HUES48 (cell line): ENCODE measurements at regions not wholly inside any gene's neighbourhood (a gene's known extent, or its start where the extent isn't known, plus 50 kb on each side); places are given as distances from the start of the nearest gene placed in this dataset.

Experiments used
- H3K27ac ChIP-seq: one replicate; pipeline ENCODE4 v1.7.0; 2013; ENCODE audit warnings: low read depth, low read length, inconsistent platforms
- H3K27me3 ChIP-seq: 2 replicates; pipeline ENCODE4 v1.6.1; 2013; ENCODE audit warnings: mild to moderate bottlenecking, low read length; ENCODE audit not compliant: control insufficient read depth, insufficient read depth
- H3K36me3 ChIP-seq: 2 replicates; pipeline ENCODE4 v1.6.1; 2013; ENCODE audit warnings: low read length; ENCODE audit not compliant: control insufficient read depth, insufficient read depth
- H3K4me1 ChIP-seq: 2 replicates; pipeline ENCODE4 v1.6.1; 2013; ENCODE audit warnings: mild to moderate bottlenecking, low read length; ENCODE audit not compliant: control insufficient read depth, insufficient read depth
- H3K4me3 ChIP-seq: 2 replicates; pipeline ENCODE4 v1.5.1; 2013; ENCODE audit warnings: mild to moderate bottlenecking, low read depth, low read length
- H3K9ac ChIP-seq: 2 replicates; pipeline ENCODE4 v1.6.1; 2013; ENCODE audit warnings: mild to moderate bottlenecking, low read depth, low read length, moderate library complexity
- H3K9me3 ChIP-seq: 2 replicates; pipeline ENCODE4 v1.6.1; 2013; ENCODE audit warnings: low read length; ENCODE audit not compliant: control insufficient read depth, insufficient read depth

GRCh38 chr10:89095701-89096391, 105.2 kb downstream of the FAS start:
- H3K9ac ChIP-seq: no peak overlapping the region
- H3K36me3 ChIP-seq: no peaks in the 10 kb centered on the region
- H3K27me3 ChIP-seq: no peaks in the 10 kb centered on the region
- no peak overlapping the region for H3K27ac ChIP-seq
- H3K9me3 ChIP-seq: no peaks in the 10 kb centered on the region
- no peak overlapping the region for H3K4me3 ChIP-seq
- H3K4me1 ChIP-seq: peaks cover 4% of the 10 kb centered on the region; the same call in 1 of the 2 replicates

GRCh38 chr10:89093728-89094127, 103.1 kb downstream of the FAS start:
- H3K27ac ChIP-seq: no peak overlapping the region
- H3K4me3 ChIP-seq: no peak overlapping the region
- H3K4me1 ChIP-seq: peaks cover 4% of the 10 kb centered on the region; the same call in 1 of the 2 replicates
- H3K9ac ChIP-seq: no peak overlapping the region
- no peaks in the 10 kb centered on the region for H3K27me3 ChIP-seq
- no peaks in the 10 kb centered on the region for H3K9me3 ChIP-seq
- H3K36me3 ChIP-seq: no peaks in the 10 kb centered on the region

- Histone ChIP-seq H3K4me1 (peaks cover 4% of the 10 kb centered on the region; the same call in 1 of the 2 replicates), H3K27me3 (no peaks in the 10 kb centered on the region), H3K36me3 (no peaks in the 10 kb centered on the region), H3K27ac (no peak overlapping the region), H3K9ac (no peak overlapping the region), H3K9me3 (no peaks in the 10 kb centered on the region), H3K4me3 (no peak overlapping the region)
These were observed 102.4 kb downstream of the FAS start for GRCh38 chr10:89092981-89093380.

GRCh38 chr10:89092439-89092838, 101.8 kb downstream of the FAS start:
- Histone ChIP-seq H3K4me3 (no peak overlapping the region), H3K9me3 (no peaks in the 10 kb centered on the region), H3K27ac (no peak overlapping the region), H3K4me1 (peaks cover 4% of the 10 kb centered on the region; the same call in 1 of the 2 replicates), H3K9ac (no peak overlapping the region), H3K36me3 (no peaks in the 10 kb centered on the region), H3K27me3 (no peaks in the 10 kb centered on the region)

GRCh38 chr10:89091496-89091895, 100.9 kb downstream of the FAS start:
- no peaks in the 10 kb centered on the region for H3K27me3 ChIP-seq
- H3K4me3 ChIP-seq: no peak overlapping the region
- H3K9me3 ChIP-seq: no peaks in the 10 kb centered on the region
- H3K4me1 ChIP-seq: peaks cover 7% of the 10 kb centered on the region
- no peak overlapping the region for H3K27ac ChIP-seq
- no peaks in the 10 kb centered on the region for H3K36me3 ChIP-seq
- no peak overlapping the region for H3K9ac ChIP-seq

GRCh38 chr10:89090756-89091445, 100.3 kb downstream of the FAS start:
- H3K9me3 ChIP-seq: no peaks in the 10 kb centered on the region
- no peaks in the 10 kb centered on the region for H3K27me3 ChIP-seq
- H3K4me3 ChIP-seq: no peak overlapping the region
- peaks cover 13% of the 10 kb centered on the region for H3K4me1 ChIP-seq
- no peak overlapping the region for H3K27ac ChIP-seq
- no peak overlapping the region for H3K9ac ChIP-seq
- no peaks in the 10 kb centered on the region for H3K36me3 ChIP-seq

GRCh38 chr10:89086801-89087521, 96.4 kb downstream of the FAS start:
- Histone ChIP-seq H3K4me1 (peaks cover 15% of the 10 kb centered on the region), H3K9me3 (no peaks in the 10 kb centered on the region), H3K27me3 (no peaks in the 10 kb centered on the region), H3K27ac (peak overlapping the region; percentile 88), H3K36me3 (no peaks in the 10 kb centered on the region), H3K9ac (peak overlapping the region; percentile 5; the same call in 1 of the 2 replicates), H3K4me3 (no peak overlapping the region)

GRCh38 chr10:89085153-89085552, 94.6 kb downstream of the FAS start:
- no peak overlapping the region for H3K9ac ChIP-seq
- peaks cover 15% of the 10 kb centered on the region for H3K4me1 ChIP-seq
- H3K27ac ChIP-seq: no peak overlapping the region
- H3K36me3 ChIP-seq: no peaks in the 10 kb centered on the region
- no peaks in the 10 kb centered on the region for H3K9me3 ChIP-seq
- H3K27me3 ChIP-seq: no peaks in the 10 kb centered on the region
- H3K4me3 ChIP-seq: no peak overlapping the region

- H3K36me3 ChIP-seq: no peaks in the 10 kb centered on the region
- no peak overlapping the region for H3K4me3 ChIP-seq
- H3K27me3 ChIP-seq: no peaks in the 10 kb centered on the region
- no peak overlapping the region for H3K27ac ChIP-seq
- H3K9ac ChIP-seq: no peak overlapping the region
- H3K4me1 ChIP-seq: peaks cover 12% of the 10 kb centered on the region
- H3K9me3 ChIP-seq: no peaks in the 10 kb centered on the region
These were observed 91.5 kb downstream of the FAS start for GRCh38 chr10:89082086-89082485.

GRCh38 chr10:89080660-89081059, 90.1 kb downstream of the FAS start:
- Histone ChIP-seq H3K4me1 (no peaks in the 10 kb centered on the region; the same call in 1 of the 2 replicates), H3K4me3 (no peak overlapping the region), H3K36me3 (no peaks in the 10 kb centered on the region), H3K27ac (no peak overlapping the region), H3K9me3 (no peaks in the 10 kb centered on the region), H3K9ac (no peak overlapping the region), H3K27me3 (no peaks in the 10 kb centered on the region)

- H3K4me1 ChIP-seq: no peaks in the 10 kb centered on the region
- H3K4me3 ChIP-seq: no peak overlapping the region
- no peaks in the 10 kb centered on the region for H3K9me3 ChIP-seq
- no peak overlapping the region for H3K9ac ChIP-seq
- no peaks in the 10 kb centered on the region for H3K36me3 ChIP-seq
- no peaks in the 10 kb centered on the region for H3K27me3 ChIP-seq
- H3K27ac ChIP-seq: no peak overlapping the region
These were observed 89.4 kb downstream of the FAS start for GRCh38 chr10:89079961-89080360.
